ENCODE measurements at regions not wholly inside any gene's neighbourhood (a gene's known extent, or its start where the extent isn't known, plus 50 kb on each side); places are given as distances from the start of the nearest gene placed in this dataset.
A peak's percentile ranks its signal among the peaks of the same experiment; 100 is the strongest.

GRCh38 chrX:21176921-21177571 is 197.2 kb upstream of the CNKSR2 start:
- CTCF ChIA-PET: interaction anchor here (0.6 to 1.1 kb wide), 2 partner anchors 10 to 979 kb away, joined by 3 to 4 read pairs; no protein-coding TSS in a partner anchor
- ATAC-seq (peak; percentile 91 to 92), DNase-seq (ENCODE audit: low read depth in 1 of 2, low spot score in 1 of 2) (peak in 1 of 2 experiments; percentile 51), FAIRE-seq (no peak)
- 1% methylated on average over 5 of the region's 5 CpGs for WGBS (ENCODE audit: missing lambda C conversion rate)
- Histone ChIP-seq H3K4me3 (no peak overlapping the region), H3K27ac (peak overlapping the region; percentile 57 to 74; a peak in 5 of 6 replicates), H3K4me2 (peak overlapping the region; percentile 68), H3K9me3 (no peaks in the 10 kb centered on the region), H3K4me1 (peaks cover 20% of the 10 kb centered on the region)
- POLR2A ChIA-PET: interaction anchor here (0.7 kb wide), 1 partner anchor 11 kb away, joined by 3 read pairs; no protein-coding TSS in a partner anchor
- TF ChIP-seq EHF (CRISPR knock-in tag; IDR thresholded peaks at IDR 0.05) (no peak), CEBPB (IDR thresholded peaks at IDR 0.05) (peak; percentile 25 to 49; a peak in 1 of 4 replicates), MAX (IDR thresholded peaks at IDR 0.05) (no peak), ATOH8 (CRISPR knock-in tag; IDR thresholded peaks at IDR 0.05; ENCODE audit: low read depth) (no peak), NR3C1 (IDR thresholded peaks at IDR 0.05) (no peak), FOSB (CRISPR knock-in tag; IDR thresholded peaks at IDR 0.05) (no peak), ZSCAN20 (CRISPR knock-in tag; IDR thresholded peaks at IDR 0.05) (no peak), ZC3H11A (IDR thresholded peaks at IDR 0.05) (no peak), JUN (IDR thresholded peaks at IDR 0.05) (no peak), HOXA7 (CRISPR knock-in tag; IDR thresholded peaks at IDR 0.05) (no peak), CHD2 (IDR thresholded peaks at IDR 0.05; ENCODE audit: low read length, partially characterized antibody) (no peak), HOXB13 (CRISPR knock-in tag; IDR thresholded peaks at IDR 0.05; ENCODE audit: low read depth) (no peak), HOXB5 (CRISPR knock-in tag; IDR thresholded peaks at IDR 0.05) (no peak), RCOR1 (IDR thresholded peaks at IDR 0.05; ENCODE audit: low read depth, low read length) (no peak), BHLHE40 (IDR thresholded peaks at IDR 0.05; ENCODE audit: low read depth, low read length) (no peak), HEYL (CRISPR knock-in tag; IDR thresholded peaks at IDR 0.05) (no peak), EP300 (IDR thresholded peaks at IDR 0.05) (peak in 1 of 2 experiments; percentile 47; a peak in 1 of 5 replicates), GATA3 (IDR thresholded peaks at IDR 0.05; ENCODE audit: borderline replicate concordance) (0 out of 2 replicates have a peak, but pooled peaks have one; percentile 37), RAD21 (conservative IDR thresholded peaks at IDR 0.05 in 1 of 2, IDR thresholded peaks at IDR 0.05 in 1 of 2) (peak in 1 of 2 experiments; percentile 31; a peak in 2 of 5 replicates), KDM1A (IDR thresholded peaks at IDR 0.05; ENCODE audit: low read depth) (no peak), JUNB (IDR thresholded peaks at IDR 0.05) (peak; percentile 48; the same call in 1 of the 2 replicates)
- TF ChIP-seq, protein P1, sequence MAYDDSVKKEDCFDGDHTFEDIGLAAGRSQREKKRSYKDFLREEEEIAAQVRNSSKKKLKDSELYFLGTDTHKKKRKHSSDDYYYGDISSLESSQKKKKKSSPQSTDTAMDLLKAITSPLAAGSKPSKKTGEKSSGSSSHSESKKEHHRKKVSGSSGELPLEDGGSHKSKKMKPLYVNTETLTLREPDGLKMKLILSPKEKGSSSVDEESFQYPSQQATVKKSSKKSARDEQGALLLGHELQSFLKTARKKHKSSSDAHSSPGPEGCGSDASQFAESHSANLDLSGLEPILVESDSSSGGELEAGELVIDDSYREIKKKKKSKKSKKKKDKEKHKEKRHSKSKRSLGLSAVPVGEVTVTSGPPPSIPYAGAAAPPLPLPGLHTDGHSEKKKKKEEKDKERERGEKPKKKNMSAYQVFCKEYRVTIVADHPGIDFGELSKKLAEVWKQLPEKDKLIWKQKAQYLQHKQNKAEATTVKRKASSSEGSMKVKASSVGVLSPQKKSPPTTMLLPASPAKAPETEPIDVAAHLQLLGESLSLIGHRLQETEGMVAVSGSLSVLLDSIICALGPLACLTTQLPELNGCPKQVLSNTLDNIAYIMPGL (CRISPR knock-in tag; IDR thresholded peaks at IDR 0.05; ENCODE audit: borderline replicate concordance): no peak
- TF ChIP-seq, protein P2, sequence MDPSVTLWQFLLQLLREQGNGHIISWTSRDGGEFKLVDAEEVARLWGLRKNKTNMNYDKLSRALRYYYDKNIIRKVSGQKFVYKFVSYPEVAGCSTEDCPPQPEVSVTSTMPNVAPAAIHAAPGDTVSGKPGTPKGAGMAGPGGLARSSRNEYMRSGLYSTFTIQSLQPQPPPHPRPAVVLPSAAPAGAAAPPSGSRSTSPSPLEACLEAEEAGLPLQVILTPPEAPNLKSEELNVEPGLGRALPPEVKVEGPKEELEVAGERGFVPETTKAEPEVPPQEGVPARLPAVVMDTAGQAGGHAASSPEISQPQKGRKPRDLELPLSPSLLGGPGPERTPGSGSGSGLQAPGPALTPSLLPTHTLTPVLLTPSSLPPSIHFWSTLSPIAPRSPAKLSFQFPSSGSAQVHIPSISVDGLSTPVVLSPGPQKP (IDR thresholded peaks at IDR 0.05; ENCODE audit: low read depth, low read length): no peak

DNA sequence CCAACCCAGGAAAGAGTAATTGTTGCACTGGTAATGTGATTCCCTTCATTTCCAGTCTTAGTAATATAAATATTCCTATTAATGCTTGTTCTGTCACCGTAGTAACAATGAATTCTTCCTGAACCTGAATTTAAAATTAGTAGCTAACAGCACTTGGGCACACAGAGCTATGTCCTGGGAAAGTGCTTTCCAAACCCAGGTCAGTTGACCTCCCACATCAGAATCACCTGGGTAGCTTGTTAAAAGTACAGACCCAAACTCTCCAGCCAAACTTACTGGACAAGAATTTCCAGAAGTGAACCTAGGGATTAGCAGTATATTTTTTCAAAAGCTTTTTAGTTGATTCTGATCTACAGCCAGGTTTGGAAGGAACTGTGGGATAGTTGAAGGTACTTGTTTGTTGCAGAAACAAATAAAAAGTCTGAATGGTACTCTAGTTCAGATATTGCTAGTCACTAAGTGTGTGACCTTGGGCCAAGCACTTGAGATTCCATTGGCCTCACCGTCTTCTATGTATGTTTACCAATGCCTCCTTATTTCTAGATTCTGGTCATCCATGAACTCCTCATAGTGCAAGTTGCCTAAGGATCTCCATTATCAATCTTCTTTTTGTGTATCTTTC is 192.9 kb upstream of the CNKSR2 start:
- POLR2A ChIA-PET: no interaction called here
- Histone ChIP-seq H3K27ac (no peak overlapping the region), H3K4me1 (peaks cover 27% of the 10 kb centered on the region), H3K4me3 (no peak overlapping the region), H3K9me3 (no peaks in the 10 kb centered on the region), H3K4me2 (no peak overlapping the region)
- CTCF ChIA-PET: no interaction called here
- 60% methylated on average over 2 of the region's 2 CpGs for WGBS (ENCODE audit: missing lambda C conversion rate)
- DNase-seq (ENCODE audit: low read depth in 1 of 2, low spot score in 1 of 2) (no peak), FAIRE-seq (peak; percentile 59), ATAC-seq (no peak)
- TF ChIP-seq CHD4 (IDR thresholded peaks at IDR 0.05; ENCODE audit: borderline replicate concordance) (no peak), ZC3H11A (IDR thresholded peaks at IDR 0.05) (no peak), MAFK (IDR thresholded peaks at IDR 0.05; ENCODE audit: partially characterized antibody) (no peak), ZFP36 (IDR thresholded peaks at IDR 0.05; ENCODE audit: borderline replicate concordance, partially characterized antibody) (no peak), NR3C1 (IDR thresholded peaks at IDR 0.05) (no peak), RARB (CRISPR knock-in tag; IDR thresholded peaks at IDR 0.05) (no peak), HOXA7 (CRISPR knock-in tag; IDR thresholded peaks at IDR 0.05) (no peak), NPAS2 (CRISPR knock-in tag; IDR thresholded peaks at IDR 0.05; ENCODE audit: borderline replicate concordance) (no peak), POLR2AphosphoS2 (conservative IDR thresholded peaks at IDR 0.05; ENCODE audit: low read length) (no peak)
- TF ChIP-seq, protein P3, sequence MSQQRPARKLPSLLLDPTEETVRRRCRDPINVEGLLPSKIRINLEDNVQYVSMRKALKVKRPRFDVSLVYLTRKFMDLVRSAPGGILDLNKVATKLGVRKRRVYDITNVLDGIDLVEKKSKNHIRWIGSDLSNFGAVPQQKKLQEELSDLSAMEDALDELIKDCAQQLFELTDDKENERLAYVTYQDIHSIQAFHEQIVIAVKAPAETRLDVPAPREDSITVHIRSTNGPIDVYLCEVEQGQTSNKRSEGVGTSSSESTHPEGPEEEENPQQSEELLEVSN (IDR thresholded peaks at IDR 0.05; ENCODE audit: borderline replicate concordance, low read depth): no peak
- TF ChIP-seq, protein P4, sequence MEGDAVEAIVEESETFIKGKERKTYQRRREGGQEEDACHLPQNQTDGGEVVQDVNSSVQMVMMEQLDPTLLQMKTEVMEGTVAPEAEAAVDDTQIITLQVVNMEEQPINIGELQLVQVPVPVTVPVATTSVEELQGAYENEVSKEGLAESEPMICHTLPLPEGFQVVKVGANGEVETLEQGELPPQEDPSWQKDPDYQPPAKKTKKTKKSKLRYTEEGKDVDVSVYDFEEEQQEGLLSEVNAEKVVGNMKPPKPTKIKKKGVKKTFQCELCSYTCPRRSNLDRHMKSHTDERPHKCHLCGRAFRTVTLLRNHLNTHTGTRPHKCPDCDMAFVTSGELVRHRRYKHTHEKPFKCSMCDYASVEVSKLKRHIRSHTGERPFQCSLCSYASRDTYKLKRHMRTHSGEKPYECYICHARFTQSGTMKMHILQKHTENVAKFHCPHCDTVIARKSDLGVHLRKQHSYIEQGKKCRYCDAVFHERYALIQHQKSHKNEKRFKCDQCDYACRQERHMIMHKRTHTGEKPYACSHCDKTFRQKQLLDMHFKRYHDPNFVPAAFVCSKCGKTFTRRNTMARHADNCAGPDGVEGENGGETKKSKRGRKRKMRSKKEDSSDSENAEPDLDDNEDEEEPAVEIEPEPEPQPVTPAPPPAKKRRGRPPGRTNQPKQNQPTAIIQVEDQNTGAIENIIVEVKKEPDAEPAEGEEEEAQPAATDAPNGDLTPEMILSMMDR (IDR thresholded peaks at IDR 0.05): no peak

All from A549 (cell line).